C4-2B (cell line): ENCODE measurements at regions not wholly inside any gene's neighbourhood (a gene's known extent, or its start where the extent isn't known, plus 50 kb on each side); places are given as distances from the start of the nearest gene placed in this dataset.

Experiments used
- CTCF ChIP-seq: fragments of 450-650 bp; conservative IDR thresholded peaks from 2 replicates; pipeline ENCODE4 v1.5.1; 2017; ENCODE audit warnings: mild to moderate bottlenecking
- ZFX ChIP-seq: fragments of 450-650 bp; IDR thresholded peaks from 2 replicates; pipeline ENCODE4 v1.6.1; 2017

DNA sequence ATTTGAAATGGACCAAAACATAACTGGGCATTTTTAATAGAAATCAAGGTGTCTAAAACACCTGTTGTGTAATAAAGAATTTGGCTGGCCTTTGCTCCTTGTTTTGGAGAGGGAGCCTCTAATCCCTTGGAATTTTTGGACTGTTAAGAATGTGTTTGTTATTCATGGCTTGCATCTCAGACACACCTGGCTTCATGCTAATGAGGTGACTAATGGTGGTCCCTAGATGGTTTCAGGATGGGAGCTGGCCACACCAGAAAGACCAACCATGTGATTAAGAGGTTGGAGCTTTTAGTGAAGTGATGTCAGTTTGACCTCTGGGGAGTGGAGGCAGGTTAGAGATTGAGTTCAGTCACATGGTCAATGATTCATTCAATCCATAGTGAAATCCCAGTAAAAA is 328.4 kb downstream of the DHX35 start:
- no peak for TF ChIP-seq CTCF
- TF ChIP-seq ZFX: no peak
